ENCODE measurements at regions not wholly inside any gene's neighbourhood (a gene's known extent, or its start where the extent isn't known, plus 50 kb on each side); places are given as distances from the start of the nearest gene placed in this dataset.

DNA sequence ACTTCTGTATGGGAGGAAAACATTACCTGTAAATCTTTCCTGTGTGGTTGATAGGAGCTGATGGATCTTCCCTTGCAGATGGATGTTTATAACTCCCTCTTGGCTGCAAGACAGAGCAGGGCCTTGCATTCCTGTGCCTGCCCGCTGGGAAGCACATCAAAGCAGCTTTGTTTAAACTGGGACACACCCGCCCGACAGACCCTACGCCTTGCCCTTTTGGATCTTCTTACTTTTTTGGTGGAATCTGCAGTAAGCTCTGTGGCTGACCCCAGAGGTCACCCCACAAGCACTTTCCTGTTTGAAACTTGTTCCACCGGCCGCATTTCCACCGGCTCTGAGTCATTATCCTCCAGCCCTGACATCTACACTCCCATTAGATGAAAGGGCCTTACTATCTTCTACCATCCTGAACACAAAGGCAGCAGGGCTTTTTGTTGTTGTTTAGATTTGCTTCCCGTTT lies 244.1 kb upstream of the STT3B start:
- no peak for DNase-seq
- H3K4me1 ChIP-seq (ENCODE audit: control insufficient read depth, insufficient read depth, low read length), result peaks cover 4% of the 10 kb centered on the region
- intact Hi-C loops (cut with micrococcal nuclease), result no loop called here
- Mint-ChIP-seq H3K36me3 (no peaks in the 10 kb centered on the region), H3K9me3 (peaks cover 0 to 2% of the 10 kb centered on the region in 2 donors), H3K4me3 (no peak overlapping the region), H3K27ac (no peak overlapping the region), H3K4me1 (peaks cover 11 to 14% of the 10 kb centered on the region in 2 donors), H3K27me3 (ENCODE audit: low read depth in 2 of 2) (peaks cover 0 to 2% of the 10 kb centered on the region in 2 donors)
- 75% methylated on average over 7 of the region's 8 CpGs for WGBS (ENCODE audit: insufficient coverage)
- no peak for ATAC-seq
- H3K9me3 ChIP-seq (ENCODE audit: control insufficient read depth, insufficient read depth, low read length), result no peaks in the 10 kb centered on the region
- H3K27ac ChIP-seq (ENCODE audit: low read length), result no peak overlapping the region
- no peaks in the 10 kb centered on the region for H3K27me3 ChIP-seq (ENCODE audit: control insufficient read depth, insufficient read depth, low read length)
- H3K4me3 ChIP-seq (ENCODE audit: low read length), result no peak overlapping the region
- no peak for TF ChIP-seq CTCF (IDR thresholded peaks at IDR 0.05)
- no peaks in the 10 kb centered on the region for H3K36me3 ChIP-seq (ENCODE audit: control insufficient read depth, insufficient read depth, low read length)

DNA sequence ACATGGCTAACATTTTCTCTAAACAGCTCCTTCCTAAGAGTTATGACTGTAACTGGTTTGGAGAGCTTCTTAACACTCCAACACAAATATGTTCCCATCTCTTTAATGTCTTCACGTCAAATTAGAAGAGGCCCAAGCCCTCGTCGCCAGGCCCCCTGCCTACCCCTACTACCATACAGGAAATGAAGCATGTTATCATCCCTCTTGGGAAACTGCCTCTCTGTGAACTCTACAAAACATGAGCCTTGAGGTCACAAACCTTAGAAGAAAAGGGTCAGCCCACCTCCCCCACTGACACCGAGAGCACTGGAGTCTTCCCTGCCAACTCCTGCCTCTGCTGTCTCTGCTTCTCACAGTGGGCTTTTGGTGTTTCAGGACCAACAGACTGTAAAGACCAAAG lies 243.1 kb upstream of the STT3B start:
- Mint-ChIP-seq H3K27me3 (ENCODE audit: low read depth in 2 of 2) (peaks cover 0 to 2% of the 10 kb centered on the region in 2 donors), H3K4me3 (no peak overlapping the region), H3K4me1 (peaks cover 11 to 14% of the 10 kb centered on the region in 2 donors), H3K27ac (no peak overlapping the region), H3K9me3 (no peaks in the 10 kb centered on the region), H3K36me3 (no peaks in the 10 kb centered on the region)
- no peak for TF ChIP-seq CTCF (IDR thresholded peaks at IDR 0.05)
- Histone ChIP-seq H3K36me3 (ENCODE audit: control insufficient read depth, insufficient read depth, low read length) (no peaks in the 10 kb centered on the region), H3K4me1 (ENCODE audit: control insufficient read depth, insufficient read depth, low read length) (peaks cover 4% of the 10 kb centered on the region), H3K9me3 (ENCODE audit: control insufficient read depth, insufficient read depth, low read length) (no peaks in the 10 kb centered on the region), H3K27me3 (ENCODE audit: control insufficient read depth, insufficient read depth, low read length) (no peaks in the 10 kb centered on the region), H3K4me3 (ENCODE audit: low read length) (no peak overlapping the region), H3K27ac (ENCODE audit: low read length) (no peak overlapping the region)
- 56% methylated on average over 4 of the region's 4 CpGs for WGBS (ENCODE audit: insufficient coverage)
- ATAC-seq (no peak), DNase-seq (no peak)
- intact Hi-C loops (cut with micrococcal nuclease), result no loop called here

DNA sequence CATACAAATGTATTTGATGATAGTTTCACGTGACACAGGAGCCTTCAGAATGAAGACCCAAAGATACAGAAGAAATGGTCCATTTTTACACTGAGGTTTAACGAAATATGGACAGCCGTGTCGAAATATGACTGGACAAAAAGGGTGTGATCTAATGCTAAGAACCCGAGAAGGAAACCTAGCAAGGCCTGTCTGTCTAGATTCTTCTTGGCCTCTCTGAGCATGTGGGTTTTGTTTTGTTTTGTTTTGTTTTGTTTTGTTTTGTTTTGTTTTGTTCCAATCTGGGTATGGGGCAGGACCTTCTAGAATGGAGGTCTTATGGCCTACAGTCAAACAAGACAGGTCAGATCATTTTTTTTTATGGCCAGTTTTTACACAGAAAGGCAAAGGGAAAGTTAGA lies 242.7 kb upstream of the STT3B start:
- no peaks in the 10 kb centered on the region for H3K9me3 Mint-ChIP-seq
- intact Hi-C loops (cut with micrococcal nuclease), result no loop called here
- ATAC-seq, result no peak
- no peaks in the 10 kb centered on the region for H3K27me3 ChIP-seq (ENCODE audit: control insufficient read depth, insufficient read depth, low read length)
- peaks cover 0 to 2% of the 10 kb centered on the region in 2 donors for H3K27me3 Mint-ChIP-seq (ENCODE audit: low read depth in 2 of 2)
- no peaks in the 10 kb centered on the region for H3K9me3 ChIP-seq (ENCODE audit: control insufficient read depth, insufficient read depth, low read length)
- WGBS (ENCODE audit: insufficient coverage), result 88% methylated on average over 5 of the region's 5 CpGs
- peaks cover 11 to 14% of the 10 kb centered on the region in 2 donors for H3K4me1 Mint-ChIP-seq
- no peak overlapping the region for H3K4me3 ChIP-seq (ENCODE audit: low read length)
- no peak for DNase-seq
- peaks cover 4% of the 10 kb centered on the region for H3K4me1 ChIP-seq (ENCODE audit: control insufficient read depth, insufficient read depth, low read length)
- no peak overlapping the region for H3K4me3 Mint-ChIP-seq
- H3K27ac Mint-ChIP-seq, result no peak overlapping the region
- no peaks in the 10 kb centered on the region for H3K36me3 Mint-ChIP-seq
- no peak for TF ChIP-seq CTCF (IDR thresholded peaks at IDR 0.05)
- H3K27ac ChIP-seq (ENCODE audit: low read length), result no peak overlapping the region
- H3K36me3 ChIP-seq (ENCODE audit: control insufficient read depth, insufficient read depth, low read length), result no peaks in the 10 kb centered on the region

DNA sequence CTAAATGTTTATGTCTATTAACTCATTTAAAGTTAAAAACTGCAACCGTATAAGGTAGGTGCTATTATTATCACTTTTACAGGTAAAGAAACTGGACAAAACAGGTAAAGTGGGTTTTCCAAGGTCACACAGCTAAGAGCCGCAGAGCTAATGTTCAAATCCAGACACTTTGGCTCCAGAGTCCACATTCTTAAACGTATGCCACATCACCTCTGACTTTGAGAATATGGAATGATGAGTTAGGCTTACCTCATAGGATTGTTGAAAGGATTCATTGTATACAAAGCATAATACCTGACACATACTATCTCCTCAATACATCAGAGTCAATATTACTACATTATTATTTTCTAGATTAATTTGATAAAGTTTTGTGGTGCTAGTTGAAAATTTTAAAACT lies 240.9 kb upstream of the STT3B start:
- Histone ChIP-seq H3K4me1 (ENCODE audit: control insufficient read depth, insufficient read depth, low read length) (peaks cover 4% of the 10 kb centered on the region), H3K36me3 (ENCODE audit: control insufficient read depth, insufficient read depth, low read length) (no peaks in the 10 kb centered on the region), H3K9me3 (ENCODE audit: control insufficient read depth, insufficient read depth, low read length) (no peaks in the 10 kb centered on the region), H3K4me3 (ENCODE audit: low read length) (no peak overlapping the region), H3K27ac (ENCODE audit: low read length) (no peak overlapping the region), H3K27me3 (ENCODE audit: control insufficient read depth, insufficient read depth, low read length) (no peaks in the 10 kb centered on the region)
- H3K9me3 Mint-ChIP-seq, result no peaks in the 10 kb centered on the region
- DNase-seq (no peak), ATAC-seq (no peak)
- TF ChIP-seq CTCF (IDR thresholded peaks at IDR 0.05), result no peak
- intact Hi-C loops (cut with micrococcal nuclease), result no loop called here
- H3K27me3 Mint-ChIP-seq (ENCODE audit: low read depth in 2 of 2), result peaks cover 0 to 2% of the 10 kb centered on the region in 2 donors
- no peaks in the 10 kb centered on the region for H3K36me3 Mint-ChIP-seq
- no peak overlapping the region for H3K4me3 Mint-ChIP-seq
- H3K27ac Mint-ChIP-seq, result no peak overlapping the region
- 100% methylated on average over 2 of the region's 3 CpGs for WGBS (ENCODE audit: insufficient coverage)
- H3K4me1 Mint-ChIP-seq, result peaks cover 11 to 14% of the 10 kb centered on the region in 2 donors
